Stomach (tissue), 8 donors: ENCODE measurements at regions not wholly inside any gene's neighbourhood (a gene's known extent, or its start where the extent isn't known, plus 50 kb on each side); places are given as distances from the start of the nearest gene placed in this dataset.
A peak's percentile ranks its signal among the peaks of the same experiment; 100 is the strongest.

ENCODE experiments used
- DNase-seq, 2 donors: peaks; one replicate each; pipeline versions ENCODE4 v3.0.0 to v3.0.0-alpha.2; 2013 to 2019
- H3K27ac ChIP-seq, 5 donors: fragments of 200-600 bp in 4 of 5; sonication (generic) in 4 of 5; one replicate each; pipeline ENCODE4 v1.5.1; 2013 to 2019; ENCODE audit warnings: mild to moderate bottlenecking in 1 of 5, moderate library complexity in 1 of 5
- H3K27me3 ChIP-seq, 3 donors: fragments of 200-600 bp; sonication (generic); one replicate each; pipeline ENCODE4 v1.5.1; 2017 to 2019; ENCODE audit warnings: mixed run types in 1 of 3
- H3K36me3 ChIP-seq, 4 donors: fragments of 200-600 bp; sonication (generic); 1 replicate in 3 of 4; 2 replicates in 1 of 4; pipeline ENCODE4 v1.5.1; 2016 to 2019
- H3K4me1 ChIP-seq, 4 donors: fragments of 200-600 bp; sonication (generic); one replicate each; pipeline ENCODE4 v1.5.1; 2016 to 2019
- H3K4me3 ChIP-seq, 4 donors: fragments of 200-600 bp; sonication (generic) in 3 of 4; one replicate each; pipeline ENCODE4 v1.5.1; 2016 to 2019; ENCODE audit warnings: mild to moderate bottlenecking in 1 of 4
- H3K9me3 ChIP-seq, 4 donors: fragments of 200-600 bp; sonication (generic); one replicate each; pipeline ENCODE4 v1.5.1; 2016 to 2019
- EP300 ChIP-seq: sonication (generic); formaldehyde crosslinking; IDR thresholded peaks from one replicate; pipeline ENCODE4 v1.6.1; 2017; ENCODE audit warnings: antibody characterized with exemption
- POLR2A ChIP-seq, 4 donors: fragments of 450-650 bp; IDR thresholded peaks; one replicate each; pipeline ENCODE4 v1.6.1; 2016; ENCODE audit warnings: antibody characterized with exemption in 4 of 4, control low read depth in 2 of 4, mild to moderate bottlenecking in 1 of 4, moderate library complexity in 1 of 4
- POLR2AphosphoS5 ChIP-seq, 3 donors: sonication (generic); formaldehyde crosslinking; IDR thresholded peaks; one replicate each; pipeline ENCODE4 v1.6.1; 2016; ENCODE audit warnings: antibody characterized with exemption in 3 of 3
- WGBS, 5 donors: extraction: QIAGEN DNeasy Blood & Tissue Kit in 3 of 5; methylation state at CpG; one replicate each; pipeline versions ENCODE4 v1.1.5 to v1.1.7; 2013 to 2018; 5-methylcytosine and 5-hydroxymethylcytosine counted together
- intact Hi-C: fragments of 100-400 bp; cut with DNase I; formaldehyde crosslinking; loops from one replicate; pipeline ENCODE4 v1.15.1; 2023; ENCODE audit warnings: low total_unique reads
- TF ChIP-seq, protein P1 (sequence below), 7 experiments: fragments of 450-650 bp in 4 of 7; fragments of 200-600 bp in 3 of 7; sonication (generic) in 3 of 7; IDR thresholded peaks; one replicate each; pipeline ENCODE4 v1.5.1; 2016 to 2019; ENCODE audit warnings: antibody characterized with exemption in 7 of 7, control low read depth in 2 of 7, mild to moderate bottlenecking in 1 of 7
- donor health status: healthy with polysubstance abuse.
- donor health status: Bipolar disorder and iron deficiency.
- donor health status: healthy.

DNA sequence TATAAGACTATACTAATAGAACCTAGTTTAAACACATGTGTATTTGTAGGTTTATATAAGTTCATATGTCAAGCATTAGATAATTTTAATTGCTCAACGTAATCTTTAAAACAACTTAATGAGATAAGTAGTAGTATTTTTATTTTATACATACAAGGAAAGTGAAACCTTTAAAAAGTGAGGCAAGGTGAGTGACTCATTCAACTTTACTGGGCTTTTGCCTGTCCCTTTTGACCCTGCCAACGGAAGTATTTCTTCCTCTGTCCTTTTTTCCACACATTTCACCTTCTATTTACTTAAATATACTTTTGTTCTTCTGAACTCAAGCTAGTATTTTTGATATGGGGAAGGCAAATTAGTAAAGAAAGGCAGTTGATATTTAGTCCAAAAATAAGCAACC lies 78.5 kb downstream of the KBTBD8 start:
- DNase-seq = peak in 1 of 2 donors; percentile 14
- Histone ChIP-seq H3K4me1 (peaks cover 0 to 4% (median 0%) of the 10 kb centered on the region in 4 donors), H3K27ac (no peak overlapping the region), H3K9me3 (no peaks in the 10 kb centered on the region), H3K4me3 (no peak overlapping the region), H3K36me3 (no peaks in the 10 kb centered on the region), H3K27me3 (no peaks in the 10 kb centered on the region)
- intact Hi-C loops = no loop called here
- 17 to 58% (median 29%) methylated on average over 2 of the region's 2 CpGs for WGBS, 5 donors
- TF ChIP-seq POLR2A (IDR thresholded peaks at IDR 0.05) (no peak), POLR2AphosphoS5 (IDR thresholded peaks at IDR 0.05) (no peak), EP300 (no peak)
- TF ChIP-seq, protein P1, sequence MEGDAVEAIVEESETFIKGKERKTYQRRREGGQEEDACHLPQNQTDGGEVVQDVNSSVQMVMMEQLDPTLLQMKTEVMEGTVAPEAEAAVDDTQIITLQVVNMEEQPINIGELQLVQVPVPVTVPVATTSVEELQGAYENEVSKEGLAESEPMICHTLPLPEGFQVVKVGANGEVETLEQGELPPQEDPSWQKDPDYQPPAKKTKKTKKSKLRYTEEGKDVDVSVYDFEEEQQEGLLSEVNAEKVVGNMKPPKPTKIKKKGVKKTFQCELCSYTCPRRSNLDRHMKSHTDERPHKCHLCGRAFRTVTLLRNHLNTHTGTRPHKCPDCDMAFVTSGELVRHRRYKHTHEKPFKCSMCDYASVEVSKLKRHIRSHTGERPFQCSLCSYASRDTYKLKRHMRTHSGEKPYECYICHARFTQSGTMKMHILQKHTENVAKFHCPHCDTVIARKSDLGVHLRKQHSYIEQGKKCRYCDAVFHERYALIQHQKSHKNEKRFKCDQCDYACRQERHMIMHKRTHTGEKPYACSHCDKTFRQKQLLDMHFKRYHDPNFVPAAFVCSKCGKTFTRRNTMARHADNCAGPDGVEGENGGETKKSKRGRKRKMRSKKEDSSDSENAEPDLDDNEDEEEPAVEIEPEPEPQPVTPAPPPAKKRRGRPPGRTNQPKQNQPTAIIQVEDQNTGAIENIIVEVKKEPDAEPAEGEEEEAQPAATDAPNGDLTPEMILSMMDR (IDR thresholded peaks at IDR 0.05) = no peak

DNA sequence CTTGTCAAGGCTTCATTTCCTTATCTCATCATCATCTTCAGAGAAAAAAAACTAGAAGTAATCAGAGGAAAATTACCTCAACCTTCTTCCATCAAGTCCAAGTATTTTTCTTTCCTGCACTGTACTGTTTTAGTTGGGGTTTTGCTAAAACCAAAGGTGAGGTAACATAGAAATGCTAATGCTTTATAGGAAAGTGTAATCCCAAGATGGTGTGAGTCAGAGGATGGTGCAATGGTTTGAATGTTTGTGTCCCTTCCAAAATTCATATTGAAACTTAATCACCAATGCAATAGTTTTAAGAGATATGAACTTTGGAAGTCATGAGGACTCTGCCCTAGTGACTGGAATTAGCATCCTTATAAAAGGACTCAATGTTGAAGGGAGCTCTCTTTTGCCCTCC lies 79.5 kb downstream of the KBTBD8 start:
- H3K27me3 ChIP-seq = no peaks in the 10 kb centered on the region
- peaks cover 0 to 4% (median 0%) of the 10 kb centered on the region in 4 donors for H3K4me1 ChIP-seq
- intact Hi-C loops = no loop called here
- no peaks in the 10 kb centered on the region for H3K9me3 ChIP-seq
- TF ChIP-seq POLR2AphosphoS5 (IDR thresholded peaks at IDR 0.05) (no peak), POLR2A (IDR thresholded peaks at IDR 0.05) (no peak), EP300 (no peak)
- TF ChIP-seq, protein P1 (IDR thresholded peaks at IDR 0.05) = no peak
- no peak overlapping the region for H3K4me3 ChIP-seq
- no peak overlapping the region for H3K27ac ChIP-seq
- H3K36me3 ChIP-seq = no peaks in the 10 kb centered on the region
- no peak for DNase-seq

GRCh38 chr3:67082533-67083024 lies 84.5 kb downstream of the KBTBD8 start:
- no peak overlapping the region for H3K4me3 ChIP-seq
- no peak overlapping the region for H3K27ac ChIP-seq
- H3K9me3 ChIP-seq = peaks cover 0 to 6% (median 0%) of the 10 kb centered on the region in 4 donors
- 90 to 94% (median 92%) methylated on average over 4 of the region's 4 CpGs for WGBS, 5 donors
- no peaks in the 10 kb centered on the region for H3K36me3 ChIP-seq
- intact Hi-C loops = no loop called here
- no peaks in the 10 kb centered on the region for H3K4me1 ChIP-seq
- TF ChIP-seq POLR2AphosphoS5 (IDR thresholded peaks at IDR 0.05) (no peak), EP300 (no peak), POLR2A (IDR thresholded peaks at IDR 0.05) (no peak)
- TF ChIP-seq, protein P1 (IDR thresholded peaks at IDR 0.05) = no peak
- DNase-seq = no peak
- H3K27me3 ChIP-seq = no peaks in the 10 kb centered on the region

- TF ChIP-seq POLR2A (IDR thresholded peaks at IDR 0.05) (no peak), POLR2AphosphoS5 (IDR thresholded peaks at IDR 0.05) (no peak), EP300 (no peak)
- TF ChIP-seq, protein P1 (IDR thresholded peaks at IDR 0.05) = no peak
- 43 to 64% (median 55%) methylated on average over 1 of the region's 1 CpG for whole genome bisulfite sequencing, 5 donors
- Histone ChIP-seq H3K27me3 (no peaks in the 10 kb centered on the region), H3K4me1 (no peaks in the 10 kb centered on the region), H3K9me3 (peaks cover 0 to 8% (median 0%) of the 10 kb centered on the region in 4 donors), H3K27ac (no peak overlapping the region), H3K36me3 (no peaks in the 10 kb centered on the region), H3K4me3 (no peak overlapping the region)
- DNase-seq = peak in 1 of 2 donors; percentile 10
- intact Hi-C loops = no loop called here
Observed at GRCh38 chr3:67083277-67083676, 85.2 kb downstream of the KBTBD8 start.
